K562 (cell line): ENCODE measurements at regions not wholly inside any gene's neighbourhood (a gene's known extent, or its start where the extent isn't known, plus 50 kb on each side); places are given as distances from the start of the nearest gene placed in this dataset.

Experiments used
- ATAC-seq: fragments of 200-7000 bp; cut with Tn5 transposase; 3 replicates; pipeline ENCODE4 v1.9.1; 2020; ENCODE audit warnings: moderate library complexity
- BruUV-seq: library from RNA; stranded (reverse); fragments of 400-500 nt; replicated peaks from 2 replicates; lab custom pipeline; 2021; lab: Mats Ljungman, UMichigan
- CTCF ChIA-PET: fragments of 300-600 bp; formaldehyde crosslinking; extraction: SDS; loops from one replicate; lab custom pipeline; 2021; ENCODE audit warnings: low intra/inter-chr PET ratio; lab: Yijun Ruan, JAX
- POLR2A ChIA-PET: fragments of 300-600, 350-650 bp; sonication (Branson Sonifier 250); formaldehyde crosslinking; extraction: SDS; loops from one replicate; lab custom pipeline; 2021; ENCODE audit warnings: antibody characterized with exemption, inconsistent platforms; lab: Yijun Ruan, JAX
- DNase-seq, 4 experiments: peaks; one replicate each; pipeline versions ENCODE4 v3.0.0 to v3.0.0-alpha.2; 2011 to 2018; ENCODE audit warnings: low spot score in 3 of 4, mixed read lengths in 3 of 4; ENCODE audit errors: extremely low read depth in 1 of 4
- FAIRE-seq: peaks from 2 replicates; lab custom pipeline; 2011; peaks lifted over from hg19 to GRCh38; lab: Jason Lieb, UNC
- H2AFZ ChIP-seq: 2 replicates; pipeline ENCODE4 v1.6.0; 2011; ENCODE audit warnings: low read depth, low read length, control low read depth, inconsistent platforms
- H3K27ac ChIP-seq: fragments of 200-600 bp; 3 replicates; pipeline ENCODE4 v1.8.0; 2011; ENCODE audit warnings: low read depth, mild to moderate bottlenecking, control low read depth, inconsistent platforms, low read length, moderate library complexity, mixed read lengths; ENCODE audit errors: extremely low read depth
- H3K27me3 ChIP-seq, 2 experiments: fragments of 300-600 bp in 1 of 2; 2 replicates in 1 of 2; 3 replicates in 1 of 2; pipeline versions ENCODE4 v1.6.0 to v1.8.0; 2011; ENCODE audit warnings: inconsistent platforms in 2 of 2, low read length in 2 of 2, mild to moderate bottlenecking in 1 of 2, mixed read lengths in 1 of 2, moderate library complexity in 1 of 2; ENCODE audit not compliant: control insufficient read depth in 2 of 2, insufficient read depth in 2 of 2
- H3K36me3 ChIP-seq: fragments of 300-600 bp; 3 replicates; pipeline ENCODE4 v1.8.0; 2011; ENCODE audit warnings: mild to moderate bottlenecking, low read length, inconsistent platforms; ENCODE audit not compliant: control insufficient read depth, insufficient read depth
- H3K4me1 ChIP-seq, 2 experiments: fragments of 200-600 bp in 1 of 2; replicated peaks in 1 of 2; 2 replicates in 1 of 2; 3 replicates in 1 of 2; pipeline versions ENCODE4 v1.5.1 to v1.8.0; 2011; ENCODE audit warnings: inconsistent platforms in 2 of 2, low read length in 2 of 2, mild to moderate bottlenecking in 1 of 2, mixed read lengths in 1 of 2, moderate library complexity in 1 of 2; ENCODE audit not compliant: control insufficient read depth in 2 of 2, insufficient read depth in 2 of 2
- H3K4me2 ChIP-seq: 2 replicates; pipeline ENCODE4 v1.6.1; 2011; ENCODE audit warnings: low read length, control low read depth, inconsistent platforms, mixed read lengths; ENCODE audit not compliant: insufficient read depth
- H3K4me3 ChIP-seq: fragments of 200-600 bp; sonication (generic), shearing (Covaris generic); 2 replicates; pipeline ENCODE4 v1.5.1; 2016; ENCODE audit warnings: control low read depth, inconsistent platforms
- H3K79me2 ChIP-seq: fragments of 200-600 bp; 3 replicates; pipeline ENCODE4 v1.8.0; 2011; ENCODE audit warnings: low read length, inconsistent platforms; ENCODE audit not compliant: control insufficient read depth, insufficient read depth
- H3K9ac ChIP-seq, 2 experiments: 2 replicates each; pipeline versions ENCODE4 v1.6.0 to v1.6.1; 2011; ENCODE audit warnings: low read depth in 2 of 2, low read length in 2 of 2, control low read depth in 1 of 2, inconsistent platforms in 1 of 2, mild to moderate bottlenecking in 1 of 2, mixed read lengths in 1 of 2; ENCODE audit not compliant: insufficient read depth in 1 of 2
- H3K9me1 ChIP-seq: one replicate; pipeline ENCODE4 v1.6.0; 2011; ENCODE audit warnings: inconsistent platforms, mild to moderate bottlenecking, low read length, moderate library complexity; ENCODE audit not compliant: control insufficient read depth, insufficient read depth
- H3K9me3 ChIP-seq: replicated peaks from 2 replicates; pipeline ENCODE4 v1.5.1; 2011; ENCODE audit warnings: low read depth, low read length, inconsistent platforms; ENCODE audit not compliant: control insufficient read depth, insufficient read depth
- H4K20me1 ChIP-seq: replicated peaks from 2 replicates; pipeline ENCODE4 v1.6.1; 2011; ENCODE audit warnings: low read length, inconsistent platforms, mixed read lengths; ENCODE audit not compliant: control insufficient read depth, insufficient read depth
- ESRRB ChIP-seq: fragments of 250-450 bp; sonication (Bioruptor Pico); IDR thresholded peaks from 2 replicates; pipeline ENCODE4 v1.5.0; 2020; ENCODE audit warnings: mild to moderate bottlenecking, moderate library complexity, borderline replicate concordance
- PCBP2 ChIP-seq: fragments of 200-400 bp; formaldehyde crosslinking; IDR thresholded peaks from 2 replicates; pipeline ENCODE4 v1.6.1; 2018; ENCODE audit warnings: low read length, low read depth, mild to moderate bottlenecking, moderate library complexity; ENCODE audit not compliant: poor library complexity, severe bottlenecking
- RB1 ChIP-seq: fragments of 450-650 bp; IDR thresholded peaks from 2 replicates; pipeline ENCODE4 v1.6.1; 2017; ENCODE audit warnings: low read depth, mild to moderate bottlenecking
- TCFL5 ChIP-seq: fragments of 250-450 bp; sonication (Bioruptor Pico); conservative IDR thresholded peaks from 2 replicates; pipeline ENCODE4 v1.6.1; 2021; ENCODE audit warnings: mild to moderate bottlenecking, moderate library complexity, matching md5 sums
- ZFX ChIP-seq: sonication (generic); formaldehyde crosslinking; IDR thresholded peaks from 2 replicates; pipeline ENCODE4 v1.8.0; 2022; ENCODE audit warnings: mild to moderate bottlenecking, missing genetic modification reagents, moderate library complexity
- ZSCAN32 ChIP-seq: fragments of 450-650 bp; formaldehyde crosslinking; IDR thresholded peaks from 2 replicates; pipeline ENCODE4 v1.4.0; 2020; ENCODE audit warnings: mild to moderate bottlenecking, moderate library complexity
- whole genome bisulfite sequencing: fragments of 100-300 bp; shearing (Covaris generic); methylation state at CpG from one replicate; pipeline ENCODE4 v1.1.6; 2016; ENCODE audit warnings: low coverage, mixed read lengths; ENCODE audit not compliant: insufficient coverage; ENCODE audit errors: missing lambda C conversion rate; 5-methylcytosine and 5-hydroxymethylcytosine counted together
- in situ Hi-C: fragments of 300-500 bp; cut with MboI; formaldehyde crosslinking; loops from 4 replicates; pipeline ENCODE4 v1.15.0; 2018; ENCODE audit warnings: inconsistent platforms, mixed read lengths
- intact Hi-C: fragments of 100-400 bp; cut with micrococcal nuclease; formaldehyde crosslinking; loops from 2 replicates; pipeline ENCODE4 v1.14.2; 2022
- TF ChIP-seq, protein P1 (sequence below): fragments of 250-450 bp; sonication (Bioruptor Pico); IDR thresholded peaks from 2 replicates; pipeline ENCODE4 v1.5.0; 2021
- TF ChIP-seq, protein P2 (sequence below): fragments of 250-450 bp; sonication (Bioruptor Pico); IDR thresholded peaks from 2 replicates; pipeline ENCODE4 v1.4.0; 2020; ENCODE audit warnings: mild to moderate bottlenecking, moderate library complexity
- TF ChIP-seq, protein P3 (sequence below): fragments of 450-650 bp; IDR thresholded peaks from 2 replicates; pipeline ENCODE4 v1.6.1; 2018; ENCODE audit not compliant: partially characterized antibody
- TF ChIP-seq, protein P4 (sequence below): fragments of 450-650 bp; IDR thresholded peaks from 2 replicates; pipeline ENCODE4 v1.6.1; 2017; ENCODE audit warnings: mild to moderate bottlenecking, moderate library complexity

DNA sequence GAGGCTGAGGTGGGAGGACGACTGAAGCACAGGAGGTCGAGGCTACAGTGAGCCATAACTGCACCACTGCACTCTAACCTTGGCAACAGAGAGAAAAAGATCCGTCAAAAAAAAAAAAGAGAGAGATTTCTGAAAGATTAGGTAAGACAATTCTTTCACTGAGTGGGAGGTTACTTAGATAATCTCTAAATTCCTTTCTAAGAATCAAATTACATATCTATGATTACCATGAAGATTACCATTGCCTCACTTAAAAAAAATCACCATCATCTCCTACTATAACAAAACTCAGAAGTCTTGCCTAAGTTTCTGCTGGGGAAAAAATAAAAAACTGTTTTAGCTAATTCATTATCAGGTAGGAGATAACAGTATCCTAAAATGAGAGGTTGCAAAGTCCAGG is 366.7 kb downstream of the DUSP6 start:
- Histone ChIP-seq H3K4me3 (no peak overlapping the region), H3K27ac (no peak overlapping the region), H3K79me2 (no peaks in the 10 kb centered on the region), H3K9me1 (no peaks in the 10 kb centered on the region), H3K4me2 (no peak overlapping the region), H2AFZ (no peak overlapping the region), H3K27me3 (no peaks in the 10 kb centered on the region), H3K9me3 (no peaks in the 10 kb centered on the region), H4K20me1 (no peaks in the 10 kb centered on the region), H3K4me1 (no peaks in the 10 kb centered on the region), H3K9ac (no peak overlapping the region), H3K36me3 (no peaks in the 10 kb centered on the region)
- DNase-seq (no peak), ATAC-seq (no peak), FAIRE-seq (no peak)
- 0% methylated on average over 3 of the region's 3 CpGs for WGBS
- intact Hi-C loops (no loop called here), in situ Hi-C loops (loop anchor here (25.0 kb wide), 1 partner anchor 873 kb away; no protein-coding TSS in a partner anchor)
- ChIA-PET CTCF (no interaction called here), POLR2A (interaction anchor here (0.9 kb wide), 1 partner anchor 9 kb away, joined by 3 read pairs; no protein-coding TSS in a partner anchor)
- BruUV-seq = no TSS peak
- TF ChIP-seq, protein P1, sequence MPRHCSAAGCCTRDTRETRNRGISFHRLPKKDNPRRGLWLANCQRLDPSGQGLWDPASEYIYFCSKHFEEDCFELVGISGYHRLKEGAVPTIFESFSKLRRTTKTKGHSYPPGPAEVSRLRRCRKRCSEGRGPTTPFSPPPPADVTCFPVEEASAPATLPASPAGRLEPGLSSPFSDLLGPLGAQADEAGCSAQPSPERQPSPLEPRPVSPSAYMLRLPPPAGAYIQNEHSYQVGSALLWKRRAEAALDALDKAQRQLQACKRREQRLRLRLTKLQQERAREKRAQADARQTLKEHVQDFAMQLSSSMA (CRISPR knock-in tag) = no peak
- TF ChIP-seq TCFL5 (no peak), PCBP2 (no peak), ESRRB (CRISPR knock-in tag) (no peak), ZFX (CRISPR knock-in tag) (no peak), RB1 (no peak), ZSCAN32 (no peak)
- TF ChIP-seq, protein P2, sequence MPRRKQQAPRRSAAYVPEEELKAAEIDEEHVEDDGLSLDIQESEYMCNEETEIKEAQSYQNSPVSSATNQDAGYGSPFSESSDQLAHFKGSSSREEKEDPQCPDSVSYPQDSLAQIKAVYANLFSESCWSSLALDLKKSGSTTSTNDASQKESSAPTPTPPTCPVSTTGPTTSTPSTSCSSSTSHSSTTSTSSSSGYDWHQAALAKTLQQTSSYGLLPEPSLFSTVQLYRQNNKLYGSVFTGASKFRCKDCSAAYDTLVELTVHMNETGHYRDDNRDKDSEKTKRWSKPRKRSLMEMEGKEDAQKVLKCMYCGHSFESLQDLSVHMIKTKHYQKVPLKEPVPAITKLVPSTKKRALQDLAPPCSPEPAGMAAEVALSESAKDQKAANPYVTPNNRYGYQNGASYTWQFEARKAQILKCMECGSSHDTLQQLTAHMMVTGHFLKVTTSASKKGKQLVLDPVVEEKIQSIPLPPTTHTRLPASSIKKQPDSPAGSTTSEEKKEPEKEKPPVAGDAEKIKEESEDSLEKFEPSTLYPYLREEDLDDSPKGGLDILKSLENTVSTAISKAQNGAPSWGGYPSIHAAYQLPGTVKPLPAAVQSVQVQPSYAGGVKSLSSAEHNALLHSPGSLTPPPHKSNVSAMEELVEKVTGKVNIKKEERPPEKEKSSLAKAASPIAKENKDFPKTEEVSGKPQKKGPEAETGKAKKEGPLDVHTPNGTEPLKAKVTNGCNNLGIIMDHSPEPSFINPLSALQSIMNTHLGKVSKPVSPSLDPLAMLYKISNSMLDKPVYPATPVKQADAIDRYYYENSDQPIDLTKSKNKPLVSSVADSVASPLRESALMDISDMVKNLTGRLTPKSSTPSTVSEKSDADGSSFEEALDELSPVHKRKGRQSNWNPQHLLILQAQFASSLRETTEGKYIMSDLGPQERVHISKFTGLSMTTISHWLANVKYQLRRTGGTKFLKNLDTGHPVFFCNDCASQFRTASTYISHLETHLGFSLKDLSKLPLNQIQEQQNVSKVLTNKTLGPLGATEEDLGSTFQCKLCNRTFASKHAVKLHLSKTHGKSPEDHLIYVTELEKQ = no peak
- TF ChIP-seq, protein P3, sequence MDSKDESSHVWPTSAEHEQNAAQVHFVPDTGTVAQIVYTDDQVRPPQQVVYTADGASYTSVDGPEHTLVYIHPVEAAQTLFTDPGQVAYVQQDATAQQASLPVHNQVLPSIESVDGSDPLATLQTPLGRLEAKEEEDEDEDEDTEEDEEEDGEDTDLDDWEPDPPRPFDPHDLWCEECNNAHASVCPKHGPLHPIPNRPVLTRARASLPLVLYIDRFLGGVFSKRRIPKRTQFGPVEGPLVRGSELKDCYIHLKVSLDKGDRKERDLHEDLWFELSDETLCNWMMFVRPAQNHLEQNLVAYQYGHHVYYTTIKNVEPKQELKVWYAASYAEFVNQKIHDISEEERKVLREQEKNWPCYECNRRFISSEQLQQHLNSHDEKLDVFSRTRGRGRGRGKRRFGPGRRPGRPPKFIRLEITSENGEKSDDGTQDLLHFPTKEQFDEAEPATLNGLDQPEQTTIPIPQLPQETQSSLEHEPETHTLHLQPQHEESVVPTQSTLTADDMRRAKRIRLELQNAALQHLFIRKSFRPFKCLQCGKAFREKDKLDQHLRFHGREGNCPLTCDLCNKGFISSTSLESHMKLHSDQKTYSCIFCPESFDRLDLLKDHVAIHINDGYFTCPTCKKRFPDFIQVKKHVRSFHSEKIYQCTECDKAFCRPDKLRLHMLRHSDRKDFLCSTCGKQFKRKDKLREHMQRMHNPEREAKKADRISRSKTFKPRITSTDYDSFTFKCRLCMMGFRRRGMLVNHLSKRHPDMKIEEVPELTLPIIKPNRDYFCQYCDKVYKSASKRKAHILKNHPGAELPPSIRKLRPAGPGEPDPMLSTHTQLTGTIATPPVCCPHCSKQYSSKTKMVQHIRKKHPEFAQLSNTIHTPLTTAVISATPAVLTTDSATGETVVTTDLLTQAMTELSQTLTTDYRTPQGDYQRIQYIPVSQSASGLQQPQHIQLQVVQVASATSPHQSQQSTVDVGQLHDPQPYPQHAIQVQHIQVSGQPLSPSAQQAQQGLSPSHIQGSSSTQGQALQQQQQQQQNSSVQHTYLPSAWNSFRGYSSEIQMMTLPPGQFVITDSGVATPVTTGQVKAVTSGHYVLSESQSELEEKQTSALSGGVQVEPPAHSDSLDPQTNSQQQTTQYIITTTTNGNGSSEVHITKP = no peak
- TF ChIP-seq, protein P4, sequence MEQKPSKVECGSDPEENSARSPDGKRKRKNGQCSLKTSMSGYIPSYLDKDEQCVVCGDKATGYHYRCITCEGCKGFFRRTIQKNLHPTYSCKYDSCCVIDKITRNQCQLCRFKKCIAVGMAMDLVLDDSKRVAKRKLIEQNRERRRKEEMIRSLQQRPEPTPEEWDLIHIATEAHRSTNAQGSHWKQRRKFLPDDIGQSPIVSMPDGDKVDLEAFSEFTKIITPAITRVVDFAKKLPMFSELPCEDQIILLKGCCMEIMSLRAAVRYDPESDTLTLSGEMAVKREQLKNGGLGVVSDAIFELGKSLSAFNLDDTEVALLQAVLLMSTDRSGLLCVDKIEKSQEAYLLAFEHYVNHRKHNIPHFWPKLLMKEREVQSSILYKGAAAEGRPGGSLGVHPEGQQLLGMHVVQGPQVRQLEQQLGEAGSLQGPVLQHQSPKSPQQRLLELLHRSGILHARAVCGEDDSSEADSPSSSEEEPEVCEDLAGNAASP = no peak
